Hematopoietic multipotent progenitor cell (in vitro differentiated cells): ENCODE measurements at regions not wholly inside any gene's neighbourhood (a gene's known extent, or its start where the extent isn't known, plus 50 kb on each side); places are given as distances from the start of the nearest gene placed in this dataset.

ENCODE experiments used
- DNase-seq, 3 donors: peaks; one replicate each; pipeline ENCODE4 v3.0.0-alpha.2; 2011 to 2015; ENCODE audit warnings: low read depth in 2 of 3, low spot score in 2 of 3

- DNase-seq: no peak
Observed at GRCh38 chr21:21715266-21715969, 717.2 kb downstream of the NCAM2 start.

GRCh38 chr21:21722731-21723130, 724.5 kb downstream of the NCAM2 start:
- no peak for DNase-seq

- DNase-seq: no peak
Observed at GRCh38 chr21:21730512-21730911, 732.3 kb downstream of the NCAM2 start.

GRCh38 chr21:21731626-21732025, 733.4 kb downstream of the NCAM2 start:
- no peak for DNase-seq

- DNase-seq: no peak
Observed at GRCh38 chr21:21734088-21734487, 735.9 kb downstream of the NCAM2 start.

- no peak for DNase-seq
Observed at GRCh38 chr21:21737186-21737585, 739.0 kb downstream of the NCAM2 start.

GRCh38 chr21:21740207-21740606, 742.0 kb downstream of the NCAM2 start:
- no peak for DNase-seq

GRCh38 chr21:21750124-21750825, 752.1 kb downstream of the NCAM2 start:
- DNase-seq: no peak

GRCh38 chr21:21751286-21751685, 753.1 kb downstream of the NCAM2 start:
- DNase-seq: no peak

GRCh38 chr21:21762855-21763254, 764.6 kb downstream of the NCAM2 start:
- no peak for DNase-seq

- DNase-seq: no peak
Observed at GRCh38 chr21:21764281-21764680, 766.1 kb downstream of the NCAM2 start.

GRCh38 chr21:21767276-21767675, 769.1 kb downstream of the NCAM2 start:
- no peak for DNase-seq

GRCh38 chr21:21788591-21788990, 790.4 kb downstream of the NCAM2 start:
- DNase-seq: no peak

GRCh38 chr21:21801921-21802320, 803.7 kb downstream of the NCAM2 start:
- no peak for DNase-seq

- DNase-seq: no peak
Observed at GRCh38 chr21:21806711-21807597, 808.7 kb downstream of the NCAM2 start.

- no peak for DNase-seq
Observed at GRCh38 chr21:21807598-21807903, 809.3 kb downstream of the NCAM2 start.

GRCh38 chr21:21813289-21813688, 815.1 kb downstream of the NCAM2 start:
- no peak for DNase-seq

GRCh38 chr21:21813934-21814333, 815.7 kb downstream of the NCAM2 start:
- no peak for DNase-seq

- no peak for DNase-seq
Observed at GRCh38 chr21:21816778-21817177, 818.6 kb downstream of the NCAM2 start.

- no peak for DNase-seq
Observed at GRCh38 chr21:21818898-21819297, 820.7 kb downstream of the NCAM2 start.

GRCh38 chr21:21828130-21828529, 829.9 kb downstream of the NCAM2 start:
- no peak for DNase-seq

GRCh38 chr21:21831036-21831435, 832.8 kb downstream of the NCAM2 start:
- no peak for DNase-seq
